H1 (cell line): ENCODE measurements at regions not wholly inside any gene's neighbourhood (a gene's known extent, or its start where the extent isn't known, plus 50 kb on each side); places are given as distances from the start of the nearest gene placed in this dataset.

Source experiments
- KDM5A ChIP-seq: fragments of 200-600 bp; IDR thresholded peaks from 2 replicates; pipeline ENCODE4 v1.7.1; 2012; ENCODE audit warnings: mild to moderate bottlenecking, low read length, inconsistent platforms, mixed read lengths
- POLR2AphosphoS5 ChIP-seq: IDR thresholded peaks from 2 replicates; pipeline ENCODE4 v1.6.1; 2011; ENCODE audit warnings: low read depth, low read length
- SIX5 ChIP-seq: IDR thresholded peaks from 2 replicates; pipeline ENCODE4 v1.6.1; 2011; ENCODE audit warnings: mild to moderate bottlenecking, low read depth, low read length
- SP1 ChIP-seq: IDR thresholded peaks from 2 replicates; pipeline ENCODE4 v1.6.1; 2011; ENCODE audit warnings: low read depth, low read length
- SP4 ChIP-seq: IDR thresholded peaks from 2 replicates; pipeline ENCODE4 v1.6.1; 2012; ENCODE audit warnings: low read length, inconsistent platforms
- TCF12 ChIP-seq: IDR thresholded peaks from 2 replicates; pipeline ENCODE4 v1.6.1; 2011; ENCODE audit warnings: low read depth, mild to moderate bottlenecking, low read length

- TF ChIP-seq SP4 (no peak), SIX5 (no peak), POLR2AphosphoS5 (no peak), KDM5A (no peak), SP1 (no peak), TCF12 (no peak)
Observed at GRCh38 chr14:25887251-25887878, 710.5 kb downstream of the NOVA1 start (continued).
